ENCODE measurements at regions not wholly inside any gene's neighbourhood (a gene's known extent, or its start where the extent isn't known, plus 50 kb on each side); places are given as distances from the start of the nearest gene placed in this dataset.
A peak's percentile ranks its signal among the peaks of the same experiment; 100 is the strongest.

DNA sequence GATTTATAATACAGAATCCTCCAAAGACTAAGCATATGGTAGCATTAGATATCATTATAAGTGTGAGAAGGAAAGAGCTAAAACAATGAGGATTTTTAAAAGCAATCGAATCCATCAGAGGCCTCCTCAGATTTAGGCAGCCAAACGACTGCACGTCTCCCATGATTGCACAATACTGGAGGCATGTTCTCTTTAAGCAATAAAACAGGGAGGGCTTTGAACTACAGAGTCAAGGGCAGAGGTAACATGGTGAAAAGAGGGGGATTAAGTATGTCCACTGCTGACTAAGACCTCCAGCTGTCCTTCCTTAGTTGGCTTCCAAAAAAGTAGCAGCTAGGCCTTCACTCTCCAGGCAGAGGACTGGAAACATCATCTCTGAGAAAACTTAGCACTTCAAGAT is 298.7 kb upstream of the RGMB start:
- DNase-seq (ENCODE audit: insufficient read length, low spot score, missing footprints): no peak
- no peak overlapping the region for H2AFZ ChIP-seq (ENCODE audit: low read length)
- H3K79me2 ChIP-seq (ENCODE audit: insufficient read depth, low read length): no peaks in the 10 kb centered on the region
- no peak overlapping the region for H3K4me3 ChIP-seq (ENCODE audit: insufficient read depth, low read length)
- no peaks in the 10 kb centered on the region for H4K20me1 ChIP-seq (ENCODE audit: insufficient read depth, low read length)
- TF ChIP-seq, protein P1, sequence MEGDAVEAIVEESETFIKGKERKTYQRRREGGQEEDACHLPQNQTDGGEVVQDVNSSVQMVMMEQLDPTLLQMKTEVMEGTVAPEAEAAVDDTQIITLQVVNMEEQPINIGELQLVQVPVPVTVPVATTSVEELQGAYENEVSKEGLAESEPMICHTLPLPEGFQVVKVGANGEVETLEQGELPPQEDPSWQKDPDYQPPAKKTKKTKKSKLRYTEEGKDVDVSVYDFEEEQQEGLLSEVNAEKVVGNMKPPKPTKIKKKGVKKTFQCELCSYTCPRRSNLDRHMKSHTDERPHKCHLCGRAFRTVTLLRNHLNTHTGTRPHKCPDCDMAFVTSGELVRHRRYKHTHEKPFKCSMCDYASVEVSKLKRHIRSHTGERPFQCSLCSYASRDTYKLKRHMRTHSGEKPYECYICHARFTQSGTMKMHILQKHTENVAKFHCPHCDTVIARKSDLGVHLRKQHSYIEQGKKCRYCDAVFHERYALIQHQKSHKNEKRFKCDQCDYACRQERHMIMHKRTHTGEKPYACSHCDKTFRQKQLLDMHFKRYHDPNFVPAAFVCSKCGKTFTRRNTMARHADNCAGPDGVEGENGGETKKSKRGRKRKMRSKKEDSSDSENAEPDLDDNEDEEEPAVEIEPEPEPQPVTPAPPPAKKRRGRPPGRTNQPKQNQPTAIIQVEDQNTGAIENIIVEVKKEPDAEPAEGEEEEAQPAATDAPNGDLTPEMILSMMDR (IDR thresholded peaks at IDR 0.05; ENCODE audit: extremely low read depth, low read depth, low read length): no peak
- no peaks in the 10 kb centered on the region for H3K27me3 ChIP-seq (ENCODE audit: insufficient read depth, low read length)
- H3K9me3 ChIP-seq (ENCODE audit: low read depth, low read length): no peaks in the 10 kb centered on the region
- H3K27ac ChIP-seq (ENCODE audit: low read depth, low read length): no peak overlapping the region
- no peaks in the 10 kb centered on the region for H3K4me1 ChIP-seq (ENCODE audit: insufficient read depth, low read length)
- no peaks in the 10 kb centered on the region for H3K36me3 ChIP-seq (ENCODE audit: insufficient read depth, low read length)
- H3K4me2 ChIP-seq (ENCODE audit: insufficient read depth, low read length): no peak overlapping the region

DNA sequence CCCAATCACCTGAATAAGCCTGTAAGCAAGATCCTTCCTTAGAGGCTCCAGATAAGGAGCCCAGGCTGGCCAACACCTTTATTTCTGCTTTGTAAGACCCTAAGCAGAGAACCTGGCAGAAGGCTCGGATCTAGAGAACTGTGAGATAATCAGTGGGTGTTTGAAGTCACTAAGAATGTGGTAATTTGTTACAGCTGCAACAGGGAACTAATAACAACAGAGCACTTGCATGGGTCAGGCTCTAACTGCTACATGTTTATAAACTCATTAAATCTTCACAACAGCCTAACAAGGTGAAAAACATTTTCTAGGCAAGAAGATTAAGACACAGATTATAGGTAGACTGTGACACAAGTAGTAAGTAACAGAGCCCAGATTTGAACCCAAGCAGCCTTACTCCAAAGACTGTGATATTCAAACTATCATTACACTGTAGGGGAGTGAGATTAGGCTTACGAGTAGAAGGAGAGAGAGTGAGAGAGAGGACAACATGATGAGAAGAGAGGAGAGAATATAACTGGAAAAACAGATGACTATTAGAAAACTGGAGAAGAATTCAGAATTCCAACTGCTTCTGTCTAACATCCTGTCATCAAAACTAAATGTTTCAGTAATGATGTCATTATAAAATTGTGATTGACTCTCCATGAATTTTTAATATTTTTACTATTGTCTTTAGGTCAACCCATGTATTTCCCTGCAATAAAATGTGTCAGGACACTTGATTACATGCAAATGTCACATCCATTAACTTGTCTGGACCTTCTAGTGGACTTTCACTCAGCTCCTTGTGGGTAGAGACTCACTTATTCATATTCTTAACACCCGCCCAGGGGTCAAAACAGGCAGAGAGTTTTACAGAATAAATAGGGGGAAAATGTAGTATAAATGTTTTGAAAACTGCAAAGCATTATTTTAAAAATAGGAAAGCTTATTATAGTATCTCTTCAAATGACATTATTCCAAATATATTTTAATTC is 290.9 kb upstream of the RGMB start:
- no peaks in the 10 kb centered on the region for H4K20me1 ChIP-seq (ENCODE audit: insufficient read depth, low read length)
- H2AFZ ChIP-seq (ENCODE audit: low read length): no peak overlapping the region
- TF ChIP-seq, protein P1 (IDR thresholded peaks at IDR 0.05; ENCODE audit: extremely low read depth, low read depth, low read length): no peak
- no peaks in the 10 kb centered on the region for H3K9me3 ChIP-seq (ENCODE audit: low read depth, low read length)
- no peak overlapping the region for H3K4me3 ChIP-seq (ENCODE audit: insufficient read depth, low read length)
- H3K36me3 ChIP-seq (ENCODE audit: insufficient read depth, low read length): no peaks in the 10 kb centered on the region
- peak overlapping the region; percentile 17 for H3K4me2 ChIP-seq (ENCODE audit: insufficient read depth, low read length)
- no peaks in the 10 kb centered on the region for H3K27me3 ChIP-seq (ENCODE audit: insufficient read depth, low read length)
- DNase-seq (ENCODE audit: insufficient read length, low spot score, missing footprints): no peak
- peaks cover 18% of the 10 kb centered on the region for H3K4me1 ChIP-seq (ENCODE audit: insufficient read depth, low read length)
- H3K79me2 ChIP-seq (ENCODE audit: insufficient read depth, low read length): no peaks in the 10 kb centered on the region
- peak overlapping the region; percentile 62 for H3K27ac ChIP-seq (ENCODE audit: low read depth, low read length)

GRCh38 chr5:98483301-98483685 is 290.2 kb upstream of the RGMB start:
- Histone ChIP-seq H2AFZ (ENCODE audit: low read length) (no peak overlapping the region), H3K27ac (ENCODE audit: low read depth, low read length) (peak overlapping the region; percentile 62), H4K20me1 (ENCODE audit: insufficient read depth, low read length) (no peaks in the 10 kb centered on the region), H3K27me3 (ENCODE audit: insufficient read depth, low read length) (no peaks in the 10 kb centered on the region), H3K4me3 (ENCODE audit: insufficient read depth, low read length) (no peak overlapping the region), H3K36me3 (ENCODE audit: insufficient read depth, low read length) (no peaks in the 10 kb centered on the region), H3K79me2 (ENCODE audit: insufficient read depth, low read length) (no peaks in the 10 kb centered on the region), H3K9me3 (ENCODE audit: low read depth, low read length) (no peaks in the 10 kb centered on the region), H3K4me1 (ENCODE audit: insufficient read depth, low read length) (peaks cover 18% of the 10 kb centered on the region), H3K4me2 (ENCODE audit: insufficient read depth, low read length) (no peak overlapping the region)
- TF ChIP-seq, protein P1 (IDR thresholded peaks at IDR 0.05; ENCODE audit: extremely low read depth, low read depth, low read length): no peak
- peak; percentile 72 for DNase-seq (ENCODE audit: insufficient read length, low spot score, missing footprints)

GRCh38 chr5:98489021-98489420 is 284.4 kb upstream of the RGMB start:
- H3K27me3 ChIP-seq (ENCODE audit: insufficient read depth, low read length): no peaks in the 10 kb centered on the region
- no peaks in the 10 kb centered on the region for H4K20me1 ChIP-seq (ENCODE audit: insufficient read depth, low read length)
- no peaks in the 10 kb centered on the region for H3K79me2 ChIP-seq (ENCODE audit: insufficient read depth, low read length)
- no peak overlapping the region for H3K27ac ChIP-seq (ENCODE audit: low read depth, low read length)
- no peak for DNase-seq (ENCODE audit: insufficient read length, low spot score, missing footprints)
- no peak overlapping the region for H3K4me3 ChIP-seq (ENCODE audit: insufficient read depth, low read length)
- H3K4me1 ChIP-seq (ENCODE audit: insufficient read depth, low read length): no peaks in the 10 kb centered on the region
- TF ChIP-seq, protein P1 (IDR thresholded peaks at IDR 0.05; ENCODE audit: extremely low read depth, low read depth, low read length): no peak
- H3K36me3 ChIP-seq (ENCODE audit: insufficient read depth, low read length): no peaks in the 10 kb centered on the region
- no peak overlapping the region for H2AFZ ChIP-seq (ENCODE audit: low read length)
- no peak overlapping the region for H3K4me2 ChIP-seq (ENCODE audit: insufficient read depth, low read length)
- H3K9me3 ChIP-seq (ENCODE audit: low read depth, low read length): no peaks in the 10 kb centered on the region

Measured in osteoblast (primary cell).